Effector memory CD8-positive, alpha-beta T cell (primary cell): ENCODE measurements at regions not wholly inside any gene's neighbourhood (a gene's known extent, or its start where the extent isn't known, plus 50 kb on each side); places are given as distances from the start of the nearest gene placed in this dataset.
"Not testable (repeated sequence)": the region's sequence is repeated elsewhere in the genome, so short reads cannot be mapped to it uniquely, and the experiment has no call there.

Source experiments
- ATAC-seq: fragments of 150-1000 bp; cut with Tn5 transposase; replicated peaks from 2 replicates; pipeline ENCODE4 v1.10.0; 2021; ENCODE audit warnings: mild to moderate bottlenecking, moderate library complexity
- DNase-seq, 3 experiments: peaks; one replicate each; pipeline ENCODE4 v3.0.0; 2021
- H3K27ac Mint-ChIP-seq, 2 donors: one replicate each; pipeline ENCODE4 v1.8.0; 2022; ENCODE audit warnings: mild to moderate bottlenecking in 2 of 2, mixed read lengths in 2 of 2, moderate library complexity in 2 of 2
- H3K27me3 Mint-ChIP-seq, 2 donors: one replicate each; pipeline ENCODE4 v1.8.0; 2022; ENCODE audit warnings: mixed read lengths in 2 of 2
- H3K36me3 Mint-ChIP-seq: one replicate; pipeline ENCODE4 v1.8.0; 2022; ENCODE audit warnings: mild to moderate bottlenecking, moderate library complexity, mixed read lengths; ENCODE audit not compliant: insufficient read depth
- H3K4me1 Mint-ChIP-seq, 2 donors: one replicate each; pipeline ENCODE4 v1.8.0; 2022; ENCODE audit warnings: low read depth in 2 of 2, mixed read lengths in 2 of 2
- H3K4me3 Mint-ChIP-seq, 2 donors: one replicate each; pipeline ENCODE4 v1.8.0; 2022; ENCODE audit warnings: mild to moderate bottlenecking in 2 of 2, mixed read lengths in 2 of 2, moderate library complexity in 2 of 2
- H3K9me3 Mint-ChIP-seq, 2 donors: one replicate each; pipeline ENCODE4 v1.8.0; 2022; ENCODE audit warnings: mixed read lengths in 2 of 2

DNA sequence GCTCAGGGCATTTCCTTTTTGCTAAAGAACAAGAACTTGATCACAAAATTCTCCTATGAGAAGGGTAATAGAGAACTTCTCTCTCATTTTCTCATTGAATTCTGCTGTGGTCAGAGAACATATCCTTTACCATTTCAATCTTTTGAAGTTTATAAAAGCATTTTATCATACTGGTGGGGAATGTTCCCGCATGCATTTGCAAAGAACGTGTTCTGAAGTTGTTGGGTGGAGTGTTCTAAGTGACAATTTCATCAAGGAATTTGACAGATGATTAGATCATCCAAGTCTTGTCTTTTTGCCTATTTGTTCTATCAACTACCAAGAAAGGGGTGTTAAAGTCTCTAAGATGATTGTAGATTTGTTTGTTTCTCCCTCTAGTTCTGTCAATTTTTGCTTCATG is 163.4 kb upstream of the FREM1 start:
- no peak for DNase-seq
- no peaks in the 10 kb centered on the region for H3K9me3 Mint-ChIP-seq

DNA sequence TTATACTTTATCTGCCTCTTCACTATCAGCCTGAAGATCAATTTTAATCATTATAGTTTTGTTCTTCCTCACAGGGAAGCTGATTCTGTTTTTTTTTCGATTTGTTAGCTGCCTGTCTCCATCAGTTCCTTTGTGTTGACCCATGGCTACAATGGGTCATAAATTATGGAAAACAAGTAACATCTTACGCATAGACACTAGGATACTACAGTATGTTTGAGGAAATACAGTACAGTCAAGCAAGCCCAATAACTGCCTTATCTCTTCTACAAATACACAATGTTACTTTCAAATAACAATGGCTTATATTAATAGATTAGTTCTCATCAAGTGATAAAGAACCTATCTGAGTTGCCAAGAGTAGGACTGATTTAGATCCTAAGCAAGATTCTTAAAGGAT is 160.5 kb upstream of the FREM1 start:
- no peak overlapping the region for H3K27ac Mint-ChIP-seq
- no peaks in the 10 kb centered on the region for H3K4me1 Mint-ChIP-seq
- ATAC-seq (no peak), DNase-seq (no peak)
- no peaks in the 10 kb centered on the region for H3K9me3 Mint-ChIP-seq
- H3K4me3 Mint-ChIP-seq = no peak overlapping the region
- no peaks in the 10 kb centered on the region for H3K36me3 Mint-ChIP-seq
- H3K27me3 Mint-ChIP-seq = peaks cover 0 to 5% of the 10 kb centered on the region in 2 donors

More for the DNA sequence above, 163.4 kb upstream of the FREM1 start:
- Mint-ChIP-seq H3K4me3 (no peak overlapping the region), H3K36me3 (no peaks in the 10 kb centered on the region), H3K27ac (no peak overlapping the region), H3K4me1 (no peaks in the 10 kb centered on the region), H3K27me3 (peaks cover 0 to 12% of the 10 kb centered on the region in 2 donors)
- ATAC-seq = no peak

DNA sequence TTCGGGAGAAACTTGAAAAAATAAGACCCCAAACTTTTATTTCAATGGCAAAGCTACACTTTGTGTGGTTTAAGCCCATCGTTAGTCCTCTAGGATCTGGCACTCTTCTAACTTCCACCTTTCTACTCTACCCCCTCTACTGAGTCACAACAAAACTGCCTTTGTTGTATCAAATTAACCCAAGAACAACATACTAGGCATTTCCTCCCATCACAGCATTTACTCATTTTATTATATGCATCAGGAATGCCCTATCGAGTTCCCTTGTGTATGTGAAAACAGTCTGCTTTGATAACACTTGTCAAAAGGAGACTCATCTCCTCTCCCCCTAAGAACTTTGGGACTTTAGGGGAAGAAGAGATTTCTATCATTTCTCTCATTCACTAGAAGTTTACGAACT is 158.9 kb upstream of the FREM1 start:
- H3K27ac Mint-ChIP-seq = no peak overlapping the region
- no peak overlapping the region for H3K4me3 Mint-ChIP-seq
- H3K36me3 Mint-ChIP-seq = no peaks in the 10 kb centered on the region
- H3K27me3 Mint-ChIP-seq = no peaks in the 10 kb centered on the region
- ATAC-seq (no peak), DNase-seq (no peak)
- H3K4me1 Mint-ChIP-seq = no peaks in the 10 kb centered on the region
- H3K9me3 Mint-ChIP-seq = no peaks in the 10 kb centered on the region

DNA sequence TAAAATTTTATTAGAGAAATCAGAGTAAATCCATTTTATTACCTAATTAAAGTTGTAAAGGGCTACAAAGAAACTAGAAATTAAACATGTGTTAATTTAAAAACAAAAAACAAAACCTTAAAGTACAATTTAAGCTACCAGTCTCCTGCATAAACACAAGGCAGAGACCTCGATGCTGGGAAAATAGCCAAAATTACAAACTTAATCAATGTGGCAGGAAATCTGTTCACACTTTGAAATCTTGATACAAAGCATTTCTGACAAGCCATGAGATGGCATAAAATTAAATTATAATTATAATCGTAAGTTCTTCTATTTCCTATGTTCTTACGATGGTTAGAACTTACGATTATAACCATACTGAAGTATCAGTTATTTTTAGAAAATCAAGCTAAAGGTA is 158.0 kb upstream of the FREM1 start:
- ATAC-seq = no peak
- no peak overlapping the region for H3K4me3 Mint-ChIP-seq
- DNase-seq = no peak
- H3K27me3 Mint-ChIP-seq = peaks cover under 1 to 2% of the 10 kb centered on the region in 2 donors
- H3K27ac Mint-ChIP-seq = no peak overlapping the region
- H3K9me3 Mint-ChIP-seq = no peaks in the 10 kb centered on the region
- H3K36me3 Mint-ChIP-seq = no peaks in the 10 kb centered on the region
- H3K4me1 Mint-ChIP-seq = no peaks in the 10 kb centered on the region

DNA sequence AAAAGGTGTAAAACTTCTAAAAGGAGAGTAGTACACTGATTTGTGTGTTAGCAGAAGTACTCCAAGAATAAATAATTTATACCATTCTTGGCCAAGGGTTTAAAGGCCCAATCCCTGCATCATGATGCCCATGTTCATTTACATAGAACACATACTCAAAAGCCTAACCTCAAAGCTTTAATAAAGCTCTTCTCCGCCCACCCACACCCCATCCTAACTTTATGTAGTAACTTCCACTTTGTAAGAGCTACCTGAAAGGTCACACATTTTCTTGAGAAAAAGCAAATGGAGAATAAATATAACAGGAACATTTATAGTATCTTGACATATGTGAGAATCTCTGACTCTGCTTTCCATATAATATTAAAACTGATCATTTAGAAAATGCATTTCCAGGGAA is 148.8 kb upstream of the FREM1 start:
- Mint-ChIP-seq H3K4me1 (no peaks in the 10 kb centered on the region), H3K27ac (no peak overlapping the region), H3K9me3 (no peaks in the 10 kb centered on the region), H3K4me3 (no peak overlapping the region), H3K36me3 (no peaks in the 10 kb centered on the region), H3K27me3 (peaks cover 9 to 12% of the 10 kb centered on the region in 2 donors)
- DNase-seq (no peak), ATAC-seq (no peak)

DNA sequence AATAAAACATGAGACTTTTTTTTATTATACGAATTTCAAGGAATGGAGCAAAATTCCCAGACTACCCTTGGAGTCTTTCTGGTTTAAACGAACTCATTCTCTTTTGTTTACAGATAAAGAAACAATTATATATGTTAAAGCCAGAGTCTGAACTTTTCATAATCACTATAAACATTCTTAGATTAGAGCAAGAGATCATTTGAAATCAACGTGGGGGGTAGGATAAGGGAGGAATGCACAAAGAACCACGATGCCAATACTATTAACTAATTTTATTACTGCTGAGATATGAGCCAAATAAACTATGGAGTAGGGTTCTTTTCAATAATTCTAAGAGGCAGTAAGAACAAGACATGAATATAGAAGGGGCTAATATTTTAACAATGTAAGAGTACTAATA is 148.0 kb upstream of the FREM1 start:
- no peaks in the 10 kb centered on the region for H3K36me3 Mint-ChIP-seq
- H3K27ac Mint-ChIP-seq = no peak overlapping the region
- no peak overlapping the region for H3K4me3 Mint-ChIP-seq

DNA sequence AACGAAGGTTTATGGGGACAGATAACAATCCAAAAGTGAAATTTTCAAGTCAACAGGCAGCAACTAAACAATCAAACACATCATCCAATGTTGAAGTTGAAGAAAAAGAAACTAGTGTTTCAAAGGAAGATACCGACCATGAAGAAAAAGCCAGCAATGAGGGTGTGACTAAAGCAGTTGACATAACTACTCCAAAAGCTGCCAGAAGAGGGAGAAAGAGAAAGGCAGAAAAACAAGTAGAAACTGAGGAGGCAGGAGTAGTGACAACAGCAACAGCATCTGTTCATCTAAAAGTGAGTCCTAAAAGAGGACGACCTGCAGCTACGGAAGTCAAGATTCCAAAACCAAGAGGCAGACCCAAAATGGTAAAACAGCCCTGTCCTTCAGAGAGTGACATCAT is 145.1 kb upstream of the FREM1 start:
- H3K4me1 Mint-ChIP-seq, H3K27me3 Mint-ChIP-seq, H3K27ac Mint-ChIP-seq, H3K36me3 Mint-ChIP-seq, DNase-seq, ATAC-seq, H3K4me3 Mint-ChIP-seq, H3K9me3 Mint-ChIP-seq: not testable (repeated sequence)

More for the DNA sequence above, 148.0 kb upstream of the FREM1 start:
- Mint-ChIP-seq H3K27me3 (peaks cover 8 to 9% of the 10 kb centered on the region in 2 donors), H3K9me3 (no peaks in the 10 kb centered on the region), H3K4me1 (no peaks in the 10 kb centered on the region)
- DNase-seq (no peak), ATAC-seq (no peak)

DNA sequence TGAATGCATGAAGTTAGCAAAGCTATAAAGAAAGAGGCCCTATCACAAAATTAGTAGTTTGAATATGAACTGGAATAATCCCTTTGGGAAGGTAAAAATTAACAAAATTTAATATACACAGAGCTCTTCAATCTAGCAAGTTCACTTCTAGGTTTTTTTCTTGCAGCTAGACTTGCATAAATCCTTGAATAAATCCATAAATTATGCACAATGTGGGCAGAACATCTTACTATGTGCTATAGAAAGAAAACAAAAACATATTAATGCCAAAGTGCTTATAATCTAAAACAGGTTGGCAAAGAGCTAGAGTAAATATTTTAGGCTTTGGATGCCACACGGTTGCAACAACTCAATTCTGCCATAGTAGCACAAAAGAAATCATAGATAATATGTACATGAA is 138.5 kb upstream of the FREM1 start:
- Mint-ChIP-seq H3K36me3 (no peaks in the 10 kb centered on the region), H3K27ac (no peak overlapping the region), H3K9me3 (no peaks in the 10 kb centered on the region), H3K4me3 (no peak overlapping the region), H3K27me3 (peaks cover 0 to 9% of the 10 kb centered on the region in 2 donors), H3K4me1 (no peaks in the 10 kb centered on the region)
- DNase-seq (no peak), ATAC-seq (no peak)

DNA sequence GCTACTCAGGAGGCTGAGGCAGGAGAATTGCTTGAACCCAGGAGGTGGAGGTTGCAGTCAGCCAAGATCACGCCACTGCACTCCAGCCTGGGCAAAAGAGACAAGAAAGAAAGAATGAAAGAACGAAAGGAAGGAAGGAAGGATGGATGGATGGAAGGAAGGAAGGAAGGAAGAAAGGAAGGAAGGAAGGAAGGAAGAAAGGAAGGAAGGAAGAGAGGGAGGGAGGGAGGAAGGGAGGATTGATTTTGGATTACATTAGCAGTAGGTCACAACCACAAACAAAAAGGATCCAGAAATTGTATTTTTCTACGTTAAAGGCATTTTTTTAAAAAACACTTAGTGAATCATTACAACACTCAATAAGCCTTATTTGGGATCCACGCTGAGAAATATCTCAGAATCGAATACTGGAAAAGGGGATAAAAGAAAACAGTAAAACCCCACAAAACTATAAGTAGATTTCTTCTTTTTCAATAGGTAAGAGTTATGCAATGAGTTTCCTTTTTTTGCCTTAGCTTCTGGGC is 136.9 kb upstream of the FREM1 start:
- H3K36me3 Mint-ChIP-seq = no peaks in the 10 kb centered on the region

DNA sequence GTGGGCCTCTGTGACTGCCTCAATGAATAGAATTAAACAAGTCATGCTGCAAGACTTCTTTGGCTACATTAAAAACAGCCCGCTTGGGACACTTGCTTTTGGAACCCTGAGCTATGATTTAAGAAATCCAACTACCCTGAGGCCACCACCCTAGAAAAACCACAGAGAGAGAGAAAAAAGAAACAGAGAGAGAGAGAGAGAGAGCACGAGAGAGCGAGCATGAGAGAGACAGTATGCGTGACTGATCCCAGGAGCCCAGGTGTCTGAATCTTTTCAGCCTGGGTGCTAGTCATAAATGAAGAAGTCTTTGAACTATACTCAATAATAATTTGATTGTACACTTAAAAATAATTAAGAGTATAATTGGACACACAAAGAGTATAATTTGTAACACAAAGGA is 123.1 kb upstream of the FREM1 start:
- Mint-ChIP-seq H3K4me3 (no peak overlapping the region), H3K27ac (no peak overlapping the region), H3K9me3 (peaks cover 2 to 5% of the 10 kb centered on the region in 2 donors), H3K27me3 (no peaks in the 10 kb centered on the region), H3K4me1 (no peaks in the 10 kb centered on the region), H3K36me3 (no peaks in the 10 kb centered on the region)
- no peak for ATAC-seq
- no peak for DNase-seq

More for the DNA sequence above, 136.9 kb upstream of the FREM1 start:
- H3K9me3 Mint-ChIP-seq = no peaks in the 10 kb centered on the region
- no peaks in the 10 kb centered on the region for H3K4me1 Mint-ChIP-seq
- ATAC-seq (no peak), DNase-seq (no peak)
- H3K27me3 Mint-ChIP-seq = peaks cover 0 to 9% of the 10 kb centered on the region in 2 donors
- no peak overlapping the region for H3K4me3 Mint-ChIP-seq
- no peak overlapping the region for H3K27ac Mint-ChIP-seq

DNA sequence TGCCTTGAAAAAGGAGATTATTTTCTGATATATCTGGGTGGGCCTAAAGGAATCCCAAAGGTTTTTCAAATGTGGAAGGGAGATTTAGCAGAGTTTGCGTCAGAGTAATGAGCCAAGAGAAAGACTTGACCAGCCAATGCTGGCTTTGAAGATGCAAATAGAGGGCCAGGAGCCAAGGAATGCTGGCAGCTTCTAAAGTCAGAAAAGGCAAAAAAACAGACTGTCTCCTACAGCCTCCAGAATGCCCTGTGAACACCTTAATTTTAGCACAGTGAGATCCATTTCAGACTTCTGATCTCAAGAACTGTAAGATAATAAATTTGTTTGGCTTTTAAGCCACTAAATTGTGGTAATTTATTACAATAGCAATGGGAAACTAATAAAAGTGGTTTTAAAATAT is 122.6 kb upstream of the FREM1 start:
- H3K27me3 Mint-ChIP-seq = no peaks in the 10 kb centered on the region
- H3K4me1 Mint-ChIP-seq = no peaks in the 10 kb centered on the region
- ATAC-seq = no peak
- no peaks in the 10 kb centered on the region for H3K36me3 Mint-ChIP-seq
- no peak overlapping the region for H3K27ac Mint-ChIP-seq
- peaks cover 5 to 6% of the 10 kb centered on the region in 2 donors for H3K9me3 Mint-ChIP-seq
- H3K4me3 Mint-ChIP-seq = no peak overlapping the region
- DNase-seq = no peak

DNA sequence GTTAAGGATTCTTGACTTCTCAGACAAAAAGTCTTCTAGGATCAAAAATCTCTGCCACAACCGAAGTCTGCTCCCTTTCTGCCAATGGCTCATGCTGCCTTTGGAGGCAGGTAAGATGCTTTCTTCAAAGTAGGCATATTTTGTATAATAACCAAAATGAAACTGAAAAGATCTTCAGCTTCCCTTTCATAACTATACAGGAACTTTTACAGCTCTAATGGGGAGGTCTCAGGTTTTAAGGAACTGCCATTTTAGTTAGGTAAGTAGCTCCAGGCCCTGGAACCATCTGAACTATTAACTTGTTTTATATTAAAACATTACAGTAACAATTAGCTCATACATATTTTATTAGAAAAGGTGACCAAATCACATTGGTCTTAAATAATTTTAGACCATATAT is 110.9 kb upstream of the FREM1 start:
- Mint-ChIP-seq H3K4me1 (no peaks in the 10 kb centered on the region), H3K27ac (no peak overlapping the region), H3K36me3 (no peaks in the 10 kb centered on the region), H3K4me3 (no peak overlapping the region), H3K27me3 (peaks cover 0 to 8% of the 10 kb centered on the region in 2 donors), H3K9me3 (peaks cover 5 to 7% of the 10 kb centered on the region in 2 donors)
- DNase-seq = no peak
- ATAC-seq = no peak

DNA sequence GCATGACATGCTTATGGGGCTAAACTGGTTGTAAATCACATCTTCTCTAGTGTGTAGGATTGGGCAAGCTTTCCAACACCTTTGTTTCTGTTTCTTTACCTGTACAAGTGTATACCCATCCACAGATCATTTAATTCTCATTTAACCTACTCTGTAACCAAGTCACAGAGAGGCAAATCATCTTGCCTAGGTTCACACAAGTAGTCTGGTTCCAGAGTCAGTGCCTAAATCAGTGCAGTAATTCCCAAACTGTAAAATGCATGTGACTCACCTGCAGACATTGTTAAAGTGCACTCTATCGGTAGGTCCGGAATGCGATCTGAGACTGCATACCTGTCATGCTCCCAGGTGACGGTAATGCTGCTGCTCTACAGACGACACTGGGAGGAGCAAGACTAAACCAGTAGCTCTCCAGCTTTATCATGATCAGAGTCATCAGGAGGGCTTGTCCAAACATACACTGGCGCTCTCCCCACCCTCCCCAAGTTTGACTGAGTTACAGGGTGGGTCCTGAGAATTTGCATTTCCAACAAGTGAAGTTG is 107.9 kb upstream of the FREM1 start:
- no peaks in the 10 kb centered on the region for H3K27me3 Mint-ChIP-seq
- no peak overlapping the region for H3K4me3 Mint-ChIP-seq
- peaks cover 0 to 3% of the 10 kb centered on the region in 2 donors for H3K9me3 Mint-ChIP-seq
- no peak overlapping the region for H3K27ac Mint-ChIP-seq
- no peak for ATAC-seq
- DNase-seq = no peak
- H3K4me1 Mint-ChIP-seq = no peaks in the 10 kb centered on the region
- no peaks in the 10 kb centered on the region for H3K36me3 Mint-ChIP-seq

DNA sequence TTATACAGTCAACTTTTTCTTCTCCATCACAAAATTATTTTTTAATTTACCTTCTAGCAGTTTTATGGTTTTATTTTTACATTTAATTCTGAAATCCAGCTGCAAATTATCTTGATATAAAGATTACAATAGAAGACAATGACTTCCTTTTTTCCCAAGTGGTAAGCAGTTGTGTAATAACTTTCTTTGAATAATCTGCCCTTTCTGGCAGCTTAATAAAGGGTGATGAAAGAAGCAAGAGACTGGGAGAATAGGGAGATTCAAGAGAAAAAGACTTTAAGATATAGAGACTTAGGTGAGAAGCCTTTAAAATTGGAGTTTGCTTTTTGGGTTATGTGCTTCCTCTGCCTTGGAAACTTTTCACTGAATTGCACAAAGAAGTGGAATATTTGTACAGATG is 100.4 kb upstream of the FREM1 start:
- no peaks in the 10 kb centered on the region for H3K4me1 Mint-ChIP-seq
- H3K4me3 Mint-ChIP-seq = no peak overlapping the region
- no peaks in the 10 kb centered on the region for H3K9me3 Mint-ChIP-seq
- DNase-seq (no peak), ATAC-seq (no peak)
- no peaks in the 10 kb centered on the region for H3K36me3 Mint-ChIP-seq
- no peak overlapping the region for H3K27ac Mint-ChIP-seq
- H3K27me3 Mint-ChIP-seq = no peaks in the 10 kb centered on the region

DNA sequence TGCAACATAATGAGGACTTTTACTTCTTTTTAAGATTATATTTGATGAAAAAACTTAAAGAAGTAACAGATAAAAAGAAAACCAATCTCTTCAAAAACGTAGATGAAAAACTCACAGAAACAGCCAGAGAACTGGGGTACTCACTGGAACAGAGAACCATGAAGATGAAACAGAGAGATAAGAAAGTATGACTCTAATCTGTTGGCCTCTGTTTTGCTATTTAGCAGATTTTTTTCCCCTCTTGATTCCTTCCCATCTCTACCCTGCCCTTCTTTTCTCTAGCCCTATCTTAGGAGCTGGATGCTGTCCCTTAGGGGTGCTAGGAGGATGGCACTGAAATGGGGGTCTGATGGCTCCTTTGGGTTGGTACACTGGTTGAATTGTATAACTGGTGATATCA is 97.5 kb upstream of the FREM1 start:
- no peak overlapping the region for H3K4me3 Mint-ChIP-seq
- H3K36me3 Mint-ChIP-seq = no peaks in the 10 kb centered on the region
- ATAC-seq = no peak
- no peaks in the 10 kb centered on the region for H3K4me1 Mint-ChIP-seq
- H3K27ac Mint-ChIP-seq = no peak overlapping the region
- no peaks in the 10 kb centered on the region for H3K27me3 Mint-ChIP-seq
- no peak for DNase-seq
- no peaks in the 10 kb centered on the region for H3K9me3 Mint-ChIP-seq
